Smooth muscle cell (in vitro differentiated cells): ENCODE measurements at regions not wholly inside any gene's neighbourhood (a gene's known extent, or its start where the extent isn't known, plus 50 kb on each side); places are given as distances from the start of the nearest gene placed in this dataset.

Source experiments
- DNase-seq: peaks from one replicate; lab custom pipeline; 2025; ENCODE audit not compliant: unreplicated experiment; lab: John Stamatoyannopoulos, UW
- H2AFZ ChIP-seq: fragments of 200-600 bp; sonication (generic); 2 replicates; pipeline ENCODE4 v1.6.0; 2016; ENCODE audit warnings: antibody characterized with exemption, low read depth, mild to moderate bottlenecking
- H3F3A ChIP-seq: fragments of 200-600 bp; sonication (generic); 2 replicates; pipeline ENCODE4 v1.6.0; 2017; ENCODE audit warnings: antibody characterized with exemption, low read depth
- H3K27ac ChIP-seq: fragments of 200-600 bp; sonication (generic); 2 replicates; pipeline ENCODE4 v1.5.1; 2016; ENCODE audit warnings: low read depth, mild to moderate bottlenecking
- H3K27me3 ChIP-seq: fragments of 200-600 bp; sonication (generic); 2 replicates; pipeline ENCODE4 v1.6.1; 2016; ENCODE audit warnings: low read depth, mild to moderate bottlenecking
- H3K36me3 ChIP-seq: fragments of 200-600 bp; sonication (generic); 2 replicates; pipeline ENCODE4 v1.5.1; 2016; ENCODE audit warnings: low read depth
- H3K4me1 ChIP-seq: fragments of 200-600 bp; sonication (generic); 2 replicates; pipeline ENCODE4 v1.5.1; 2016; ENCODE audit warnings: low read depth
- H3K4me2 ChIP-seq: fragments of 200-600 bp; sonication (generic); 2 replicates; pipeline ENCODE4 v1.6.0; 2016; ENCODE audit warnings: mild to moderate bottlenecking
- H3K4me3 ChIP-seq: fragments of 200-600 bp; sonication (generic); 2 replicates; pipeline ENCODE4 v1.5.1; 2016; ENCODE audit warnings: mild to moderate bottlenecking
- H3K79me2 ChIP-seq: fragments of 200-600 bp; sonication (generic); 2 replicates; pipeline ENCODE4 v1.6.0; 2016; ENCODE audit warnings: low read depth, mild to moderate bottlenecking
- H3K9ac ChIP-seq: fragments of 200-600 bp; sonication (generic); 2 replicates; pipeline ENCODE4 v1.6.0; 2016; ENCODE audit warnings: low read depth
- H3K9me3 ChIP-seq: fragments of 200-600 bp; sonication (generic); replicated peaks from 2 replicates; pipeline ENCODE4 v1.5.1; 2016; ENCODE audit warnings: low read depth
- H4K20me1 ChIP-seq: fragments of 200-600 bp; sonication (generic); 2 replicates; pipeline ENCODE4 v1.6.0; 2016; ENCODE audit warnings: low read depth
- CTCF ChIP-seq: fragments of 200-600 bp; sonication (generic); IDR thresholded peaks from 2 replicates; pipeline ENCODE4 v1.5.1; 2017; ENCODE audit warnings: borderline replicate concordance, mild to moderate bottlenecking, antibody characterized with exemption; ENCODE audit not compliant: insufficient read depth, poor library complexity, severe bottlenecking
- WGBS: methylation state at CpG from one replicate; pipeline ENCODE4 v1.1.7; 2016; ENCODE audit warnings: low lambda C conversion rate; 5-methylcytosine and 5-hydroxymethylcytosine counted together

DNA sequence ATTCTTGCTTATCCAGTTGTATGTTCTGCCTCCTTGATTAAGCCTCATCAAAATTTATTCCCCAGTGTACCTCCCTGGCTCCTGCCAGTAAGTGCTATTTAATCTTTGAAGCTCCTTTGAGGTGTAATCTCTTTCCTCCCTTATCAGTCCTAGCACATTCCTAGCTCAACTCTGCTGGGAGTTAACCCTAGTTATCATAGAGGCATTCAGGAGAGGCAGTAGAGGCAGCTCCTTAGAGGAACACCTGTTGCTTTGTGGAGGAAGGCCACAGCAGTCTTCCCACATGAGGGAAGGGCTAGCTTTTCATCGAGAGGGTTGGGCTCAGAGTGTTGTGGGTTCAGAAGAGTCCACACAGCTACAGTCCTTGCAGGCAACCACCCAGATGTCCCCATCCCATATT is 182.4 kb upstream of the ARID2 start:
- Histone ChIP-seq H3K27me3 (no peaks in the 10 kb centered on the region), H3K4me1 (peaks cover 8% of the 10 kb centered on the region), H3K4me3 (no peak overlapping the region), H4K20me1 (no peaks in the 10 kb centered on the region), H3K36me3 (no peaks in the 10 kb centered on the region), H3K9ac (no peak overlapping the region), H3K79me2 (no peaks in the 10 kb centered on the region), H3K27ac (no peak overlapping the region), H3K9me3 (no peaks in the 10 kb centered on the region), H3F3A (no peaks in the 10 kb centered on the region), H3K4me2 (no peak overlapping the region), H2AFZ (no peak overlapping the region)
- TF ChIP-seq CTCF, result no peak
- WGBS, result 73% methylated on average over 1 of the region's 1 CpG
- DNase-seq, result no peak

DNA sequence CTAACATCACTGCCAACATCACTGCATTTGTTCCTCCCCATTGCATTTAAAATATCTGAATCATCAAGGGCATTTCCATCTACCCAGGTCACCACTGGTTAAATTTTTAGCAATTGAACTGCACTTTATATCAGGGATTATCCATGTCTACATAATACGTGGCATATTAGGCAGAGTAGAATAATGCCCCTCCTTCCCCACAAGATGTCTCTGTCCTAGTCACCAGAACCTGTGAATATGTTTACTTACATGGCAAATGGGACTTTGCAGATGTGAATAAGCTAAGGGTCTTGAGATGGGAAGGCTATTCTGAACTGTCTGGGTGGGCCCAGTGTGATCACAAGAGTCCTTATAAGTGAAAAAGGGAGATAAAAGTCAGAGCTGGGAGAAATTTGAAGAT is 181.7 kb upstream of the ARID2 start:
- Histone ChIP-seq H3K27me3 (no peaks in the 10 kb centered on the region), H3K9me3 (no peaks in the 10 kb centered on the region), H2AFZ (no peak overlapping the region), H3K9ac (no peak overlapping the region), H3K79me2 (no peaks in the 10 kb centered on the region), H3K4me1 (peaks cover 8% of the 10 kb centered on the region), H4K20me1 (no peaks in the 10 kb centered on the region), H3K36me3 (no peaks in the 10 kb centered on the region), H3K4me3 (no peak overlapping the region), H3K27ac (no peak overlapping the region), H3K4me2 (no peak overlapping the region), H3F3A (no peaks in the 10 kb centered on the region)
- no peak for TF ChIP-seq CTCF
- WGBS, result 67% methylated on average over 1 of the region's 1 CpG
- DNase-seq, result no peak

DNA sequence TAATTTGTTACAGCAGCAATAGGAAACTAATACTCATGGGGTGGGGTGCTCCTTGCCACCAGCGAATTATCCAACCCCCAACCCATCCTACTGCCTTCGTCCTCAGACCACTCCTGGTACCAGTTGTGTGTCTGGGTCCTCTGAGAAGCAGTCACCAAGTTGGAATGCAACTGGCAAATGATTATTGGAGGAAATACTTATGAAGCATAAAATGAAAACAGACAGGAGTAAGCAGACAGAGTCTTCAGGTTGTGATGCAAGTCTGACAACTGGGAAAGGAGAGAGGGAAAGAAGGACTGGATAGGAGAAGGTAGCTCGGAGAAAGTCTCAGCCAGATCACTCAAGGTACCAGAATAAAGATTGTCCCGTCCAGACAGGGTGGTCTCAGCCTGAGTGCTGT is 181.1 kb upstream of the ARID2 start:
- H3K27me3 ChIP-seq, result no peaks in the 10 kb centered on the region
- no peaks in the 10 kb centered on the region for H3K9me3 ChIP-seq
- no peak for DNase-seq
- no peak for TF ChIP-seq CTCF
- H3K79me2 ChIP-seq, result no peaks in the 10 kb centered on the region
- H3K9ac ChIP-seq, result no peak overlapping the region
- no peaks in the 10 kb centered on the region for H3K36me3 ChIP-seq
- peaks cover 8% of the 10 kb centered on the region for H3K4me1 ChIP-seq
- no peak overlapping the region for H3K27ac ChIP-seq
- H3K4me3 ChIP-seq, result no peak overlapping the region
- H2AFZ ChIP-seq, result no peak overlapping the region
- H4K20me1 ChIP-seq, result no peaks in the 10 kb centered on the region
- WGBS, result 77% methylated on average over 4 of the region's 4 CpGs
- no peaks in the 10 kb centered on the region for H3F3A ChIP-seq
- no peak overlapping the region for H3K4me2 ChIP-seq

DNA sequence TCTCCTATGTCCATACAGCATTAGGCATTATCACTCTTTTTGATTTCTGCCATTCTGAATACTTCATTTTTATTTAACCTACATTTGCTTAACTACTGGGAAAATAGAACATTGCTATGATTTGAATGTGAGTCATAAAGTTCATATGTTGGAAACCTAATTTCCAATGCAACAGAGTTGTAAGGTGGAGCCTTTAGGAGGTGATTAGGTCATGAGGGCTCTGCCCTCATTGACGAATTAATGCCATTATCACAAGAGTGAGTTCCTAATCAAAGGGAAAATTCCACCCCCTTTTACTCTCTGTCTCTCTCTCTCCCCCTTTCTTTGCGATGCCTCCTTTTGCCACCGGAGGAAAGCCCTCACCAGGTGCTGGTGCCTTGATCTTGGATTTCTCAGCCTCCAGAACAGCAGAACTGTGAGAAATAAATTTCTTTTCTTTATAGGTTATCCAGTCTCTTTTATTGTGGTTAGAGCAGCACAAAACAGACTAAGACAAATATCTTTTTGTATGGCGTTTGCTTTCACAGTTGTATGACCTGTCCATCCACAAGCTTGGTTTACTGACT is 180.1 kb upstream of the ARID2 start:
- TF ChIP-seq CTCF, result no peak
- no peak overlapping the region for H3K4me2 ChIP-seq
- no peaks in the 10 kb centered on the region for H3F3A ChIP-seq
- no peaks in the 10 kb centered on the region for H3K27me3 ChIP-seq
- WGBS, result 85% methylated on average over 4 of the region's 4 CpGs
- H3K27ac ChIP-seq, result no peak overlapping the region
- no peak overlapping the region for H3K9ac ChIP-seq
- H3K79me2 ChIP-seq, result no peaks in the 10 kb centered on the region
- no peak overlapping the region for H3K4me3 ChIP-seq
- no peaks in the 10 kb centered on the region for H3K9me3 ChIP-seq
- DNase-seq, result no peak
- H3K36me3 ChIP-seq, result no peaks in the 10 kb centered on the region
- H3K4me1 ChIP-seq, result peaks cover 8% of the 10 kb centered on the region
- no peak overlapping the region for H2AFZ ChIP-seq
- no peaks in the 10 kb centered on the region for H4K20me1 ChIP-seq
